ENCODE measurements at regions not wholly inside any gene's neighbourhood (a gene's known extent, or its start where the extent isn't known, plus 50 kb on each side); places are given as distances from the start of the nearest gene placed in this dataset.

DNA sequence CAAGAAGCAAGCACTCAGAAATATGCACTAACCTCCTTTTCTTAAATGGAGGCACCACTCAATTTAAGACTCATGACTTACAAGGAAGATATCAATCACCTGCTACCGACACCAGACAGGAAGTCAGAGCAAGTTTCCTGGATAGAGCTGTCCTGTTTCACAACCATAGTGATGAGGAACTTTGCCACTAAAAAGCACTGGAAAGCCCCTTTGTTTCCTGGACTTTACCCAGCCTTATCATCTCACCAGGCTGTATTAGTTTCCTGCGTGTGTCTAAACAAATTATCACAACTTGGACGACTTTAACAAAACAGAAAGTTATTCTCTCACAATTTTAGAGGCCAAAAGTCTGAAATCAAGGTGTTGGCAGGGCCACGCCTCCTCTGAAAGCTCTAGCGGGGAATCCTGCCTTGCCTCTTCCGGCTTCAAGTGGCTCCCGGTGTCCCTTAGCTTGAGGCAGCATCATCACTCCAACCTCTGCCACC lies 253.8 kb upstream of the STXBP5 start (continued):
- TF ChIP-seq THAP11 (CRISPR knock-in tag; IDR thresholded peaks at IDR 0.05) (peak; percentile 65; the same call in 1 of the 2 replicates), ZNF501 (CRISPR knock-in tag; IDR thresholded peaks at IDR 0.05) (peak; percentile 62; the same call in 1 of the 2 replicates), MAFG (CRISPR knock-in tag; IDR thresholded peaks at IDR 0.05) (no peak), SOX13 (IDR thresholded peaks at IDR 0.05) (peak; percentile 30; the same call in 1 of the 2 replicates), SOX13 (CRISPR knock-in tag; conservative IDR thresholded peaks at IDR 0.05 in 1 of 2, IDR thresholded peaks at IDR 0.05 in 1 of 2) (peak in 1 of 2 experiments; percentile 86; a peak in 2 of 4 replicates), HMG20B (CRISPR knock-in tag; conservative IDR thresholded peaks at IDR 0.05) (peak; percentile 58; the same call in 1 of the 2 replicates), ZNF614 (CRISPR knock-in tag; IDR thresholded peaks at IDR 0.05; ENCODE audit: borderline replicate concordance) (peak; percentile 72; the same call in 1 of the 2 replicates), CBX2 (IDR thresholded peaks at IDR 0.05; ENCODE audit: low read depth, low read length) (no peak), CBX2 (CRISPR knock-in tag; IDR thresholded peaks at IDR 0.05; ENCODE audit: low read depth) (0 out of 2 replicates have a peak, but pooled peaks have one; percentile 31), POGK (CRISPR knock-in tag; conservative IDR thresholded peaks at IDR 0.05) (0 out of 2 replicates have a peak, but pooled peaks have one; percentile 25), ZNF574 (CRISPR knock-in tag; IDR thresholded peaks at IDR 0.05) (peak; percentile 50; the same call in 1 of the 2 replicates), ARNTL (CRISPR knock-in tag; IDR thresholded peaks at IDR 0.05) (peak; percentile 86), TARDBP (CRISPR knock-in tag; IDR thresholded peaks at IDR 0.05) (peak; percentile 63; the same call in 1 of the 2 replicates), TBL1XR1 (IDR thresholded peaks at IDR 0.05; ENCODE audit: borderline replicate concordance, low read length, partially characterized antibody) (peak; percentile 94), ZNF441 (CRISPR knock-in tag; IDR thresholded peaks at IDR 0.05; ENCODE audit: borderline replicate concordance) (no peak), GATAD1 (CRISPR knock-in tag; IDR thresholded peaks at IDR 0.05) (0 out of 2 replicates have a peak, but pooled peaks have one; percentile 47), RBFOX2 (IDR thresholded peaks at IDR 0.05; ENCODE audit: low read depth, low read length) (no peak), MED1 (CRISPR knock-in tag; IDR thresholded peaks at IDR 0.05) (peak; percentile 82; the same call in 1 of the 2 replicates), NR0B2 (CRISPR knock-in tag; IDR thresholded peaks at IDR 0.05) (no peak), BCLAF1 (IDR thresholded peaks at IDR 0.05) (no peak)
- TF ChIP-seq, protein P1, sequence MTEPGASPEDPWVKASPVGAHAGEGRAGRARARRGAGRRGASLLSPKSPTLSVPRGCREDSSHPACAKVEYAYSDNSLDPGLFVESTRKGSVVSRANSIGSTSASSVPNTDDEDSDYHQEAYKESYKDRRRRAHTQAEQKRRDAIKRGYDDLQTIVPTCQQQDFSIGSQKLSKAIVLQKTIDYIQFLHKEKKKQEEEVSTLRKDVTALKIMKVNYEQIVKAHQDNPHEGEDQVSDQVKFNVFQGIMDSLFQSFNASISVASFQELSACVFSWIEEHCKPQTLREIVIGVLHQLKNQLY (CRISPR knock-in tag; IDR thresholded peaks at IDR 0.05), result peak; percentile 57; the same call in 1 of the 2 replicates
